OCI-LY3 (cell line): ENCODE measurements at regions not wholly inside any gene's neighbourhood (a gene's known extent, or its start where the extent isn't known, plus 50 kb on each side); places are given as distances from the start of the nearest gene placed in this dataset.

Experiments
- H2AFZ ChIP-seq: fragments of 200-600, 300-600 bp; shearing (Covaris generic); 2 replicates; pipeline ENCODE4 v1.6.0; 2014; ENCODE audit warnings: antibody characterized with exemption, low read depth, low read length
- H3K27ac ChIP-seq: fragments of 200-600, 300-600 bp; sonication (generic); 2 replicates; pipeline ENCODE4 v1.5.1; 2014; ENCODE audit warnings: mild to moderate bottlenecking, low read length, moderate library complexity, mixed read lengths
- H3K27me3 ChIP-seq: fragments of 200-600, 300-600 bp; sonication (generic); 2 replicates; pipeline ENCODE4 v1.6.1; 2014; ENCODE audit warnings: low read depth, low read length, mixed read lengths
- H3K36me3 ChIP-seq: fragments of 200-600, 300-600 bp; sonication (generic); replicated peaks from 2 replicates; pipeline ENCODE3; 2014; ENCODE audit warnings: low read depth, low read length, mixed read lengths
- H3K4me1 ChIP-seq: fragments of 300-600, 200-600 bp; sonication (generic); 2 replicates; pipeline ENCODE4 v1.6.1; 2014; ENCODE audit warnings: low read length, mixed read lengths
- H3K4me2 ChIP-seq: fragments of 200-600, 300-600 bp; sonication (generic); 2 replicates; pipeline ENCODE4 v1.6.1; 2014; ENCODE audit warnings: low read length, mixed read lengths
- H3K4me3 ChIP-seq: fragments of 300-600, 200-600 bp; sonication (generic); 2 replicates; pipeline ENCODE4 v1.5.1; 2014; ENCODE audit warnings: antibody characterized with exemption, mild to moderate bottlenecking, low read length, moderate library complexity
- H3K79me2 ChIP-seq: fragments of 300-600, 200-600 bp; shearing (Covaris generic); 2 replicates; pipeline ENCODE4 v1.6.1; 2014; ENCODE audit warnings: mild to moderate bottlenecking, low read length, mixed read lengths
- H3K9ac ChIP-seq: fragments of 300-600, 200-600 bp; shearing (Covaris generic); 2 replicates; pipeline ENCODE4 v1.6.0; 2014; ENCODE audit warnings: mild to moderate bottlenecking, low read length, moderate library complexity
- H3K9me3 ChIP-seq: fragments of 200-600, 300-600 bp; shearing (Covaris generic); 2 replicates; pipeline ENCODE4 v1.6.1; 2014; ENCODE audit warnings: low read length, mixed read lengths; ENCODE audit not compliant: insufficient read depth
- H4K20me1 ChIP-seq: fragments of 200-600, 300-600 bp; sonication (generic); 2 replicates; pipeline ENCODE4 v1.6.1; 2016; ENCODE audit warnings: low read length, mixed read lengths; ENCODE audit not compliant: insufficient read depth
- CTCF ChIP-seq: fragments of 200-600, 300-600 bp; sonication (generic); IDR thresholded peaks from 2 replicates; pipeline ENCODE4 v1.5.1; 2014; ENCODE audit warnings: antibody characterized with exemption, low read length, low read depth
- EZH2phosphoT487 ChIP-seq: fragments of 200-600 bp; shearing (Covaris generic); IDR thresholded peaks from 2 replicates; pipeline ENCODE4 v1.6.1; 2018; ENCODE audit warnings: antibody characterized with exemption, mixed run types, low read depth

DNA sequence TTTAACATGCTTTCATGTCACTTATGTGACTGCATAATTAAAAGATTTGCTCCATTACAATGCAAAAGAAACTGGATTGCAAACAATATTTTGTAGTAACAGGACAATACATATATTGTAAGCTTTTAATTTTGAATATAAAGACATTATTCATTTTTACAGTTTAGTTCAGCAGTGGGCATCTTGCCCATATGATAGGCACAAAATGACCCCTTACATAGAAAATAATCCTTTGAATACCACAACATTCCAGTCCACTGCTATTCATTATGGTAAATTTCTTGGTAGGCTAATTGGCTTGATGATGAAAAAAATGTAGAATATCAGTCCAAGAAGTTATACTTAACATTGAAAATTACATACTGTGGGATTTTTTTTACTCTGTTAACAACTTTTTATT lies 74.1 kb upstream of the LAMA2 start:
- Histone ChIP-seq H3K4me2 (no peak overlapping the region), H3K9me3 (no peaks in the 10 kb centered on the region), H3K27me3 (no peaks in the 10 kb centered on the region), H3K36me3 (no peaks in the 10 kb centered on the region), H3K79me2 (no peaks in the 10 kb centered on the region), H3K9ac (no peak overlapping the region), H4K20me1 (no peaks in the 10 kb centered on the region), H3K4me1 (no peaks in the 10 kb centered on the region), H2AFZ (no peak overlapping the region), H3K27ac (no peak overlapping the region), H3K4me3 (no peak overlapping the region)
- TF ChIP-seq EZH2phosphoT487 (no peak), CTCF (no peak)

- Histone ChIP-seq H4K20me1 (no peaks in the 10 kb centered on the region), H3K36me3 (no peaks in the 10 kb centered on the region)
Measured at GRCh38 chr6:128807577-128807976, 75.4 kb upstream of the LAMA2 start.

GRCh38 chr6:128806261-128806660 lies 76.7 kb upstream of the LAMA2 start:
- no peaks in the 10 kb centered on the region for H3K4me1 ChIP-seq
- no peaks in the 10 kb centered on the region for H3K27me3 ChIP-seq
- H3K36me3 ChIP-seq, result no peaks in the 10 kb centered on the region
- H2AFZ ChIP-seq, result no peak overlapping the region
- H3K27ac ChIP-seq, result no peak overlapping the region
- H4K20me1 ChIP-seq, result no peaks in the 10 kb centered on the region
- H3K4me2 ChIP-seq, result no peak overlapping the region
- H3K4me3 ChIP-seq, result no peak overlapping the region
- H3K79me2 ChIP-seq, result no peaks in the 10 kb centered on the region
- H3K9ac ChIP-seq, result no peak overlapping the region
- TF ChIP-seq CTCF, result no peak
- no peak for TF ChIP-seq EZH2phosphoT487
- no peaks in the 10 kb centered on the region for H3K9me3 ChIP-seq

More at GRCh38 chr6:128807577-128807976, 75.4 kb upstream of the LAMA2 start:
- H3K4me2 ChIP-seq, result no peak overlapping the region
- TF ChIP-seq CTCF, result peak; percentile 45
- no peak for TF ChIP-seq EZH2phosphoT487
- H3K27me3 ChIP-seq, result no peaks in the 10 kb centered on the region
- no peak overlapping the region for H2AFZ ChIP-seq
- no peak overlapping the region for H3K4me3 ChIP-seq
- no peak overlapping the region for H3K27ac ChIP-seq
- H3K9ac ChIP-seq, result no peak overlapping the region
- no peaks in the 10 kb centered on the region for H3K9me3 ChIP-seq
- no peaks in the 10 kb centered on the region for H3K79me2 ChIP-seq
- H3K4me1 ChIP-seq, result no peaks in the 10 kb centered on the region

DNA sequence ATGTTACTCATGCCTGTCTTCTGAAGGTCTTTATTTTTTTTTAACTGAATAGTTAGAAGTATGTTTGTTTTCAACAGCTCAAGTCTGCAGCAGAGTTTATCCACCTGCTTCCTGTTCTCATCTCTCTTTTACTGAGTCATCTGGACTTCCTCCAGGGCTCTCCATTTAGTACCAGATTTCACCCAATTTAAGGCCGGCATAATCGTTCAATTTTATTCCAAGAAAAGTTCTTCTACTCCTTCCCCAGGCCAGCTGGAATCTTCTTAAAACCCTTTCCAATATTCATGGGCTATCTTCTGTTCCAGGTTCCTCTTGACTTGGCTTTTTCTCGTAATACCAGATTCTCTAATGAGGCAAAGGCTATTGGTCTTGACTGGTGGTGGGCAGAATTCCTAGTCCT lies 79.0 kb upstream of the LAMA2 start:
- no peaks in the 10 kb centered on the region for H4K20me1 ChIP-seq
- H3K4me1 ChIP-seq, result no peaks in the 10 kb centered on the region
- no peak overlapping the region for H3K4me2 ChIP-seq
- no peak overlapping the region for H3K4me3 ChIP-seq
- H3K79me2 ChIP-seq, result no peaks in the 10 kb centered on the region
- H3K27ac ChIP-seq, result no peak overlapping the region
- H2AFZ ChIP-seq, result no peak overlapping the region
- H3K36me3 ChIP-seq, result no peaks in the 10 kb centered on the region
- TF ChIP-seq CTCF (no peak), EZH2phosphoT487 (no peak)
- H3K9me3 ChIP-seq, result no peaks in the 10 kb centered on the region
- H3K27me3 ChIP-seq, result no peaks in the 10 kb centered on the region
- H3K9ac ChIP-seq, result no peak overlapping the region
